ENCODE measurements at regions not wholly inside any gene's neighbourhood (a gene's known extent, or its start where the extent isn't known, plus 50 kb on each side); places are given as distances from the start of the nearest gene placed in this dataset.

- TF ChIP-seq CTCF (IDR thresholded peaks at IDR 0.05; ENCODE audit: borderline replicate concordance, extremely low read depth, low read length, poor library complexity, severe bottlenecking) (no peak), EZH2 (IDR thresholded peaks at IDR 0.05; ENCODE audit: borderline replicate concordance, low read depth, low read length, severe bottlenecking) (no peak)
Measured at GRCh38 chr2:136281281-136282114, 163.5 kb upstream of the CXCR4 start.

All from DND-41 (cell line).